HCT116 (cell line): ENCODE measurements at regions not wholly inside any gene's neighbourhood (a gene's known extent, or its start where the extent isn't known, plus 50 kb on each side); places are given as distances from the start of the nearest gene placed in this dataset.

ENCODE experiments used
- ATAC-seq: fragments of 200-7000 bp; cut with Tn5 transposase; 2 replicates; pipeline ENCODE4 v1.9.1; 2020; ENCODE audit warnings: mild to moderate bottlenecking, moderate library complexity
- BruUV-seq: library from RNA; stranded (reverse); fragments of 400-500 nt; replicated peaks from 2 replicates; lab custom pipeline; 2021; lab: Mats Ljungman, UMichigan
- CTCF ChIA-PET: fragments of 300-600 bp; sonication (Branson Sonifier 250); formaldehyde crosslinking; loops from one replicate; lab custom pipeline; 2021; ENCODE audit warnings: antibody characterized with exemption; lab: Charles Lee
- POLR2A ChIA-PET: fragments of 300-600, 350-600 bp; sonication (Branson Sonifier 250); formaldehyde crosslinking; loops from one replicate; lab custom pipeline; 2021; ENCODE audit warnings: antibody characterized with exemption; lab: Charles Lee
- RAD21 ChIA-PET, 2 experiments: fragments of 300-600 bp; sonication (Branson Sonifier 250); formaldehyde crosslinking; loops; one replicate each; lab custom pipeline; 2023; ENCODE audit warnings: low total read pairs in 2 of 2; ENCODE audit not compliant: uncharacterized antibody in 2 of 2, unreplicated experiment in 2 of 2, low non-redundant PET in 1 of 2; lab: Charles Lee
- DNase-seq: peaks from one replicate; pipeline ENCODE4 v3.0.0-alpha.2; 2010; ENCODE audit warnings: low read depth, low spot score
- H2AFZ ChIP-seq: fragments of 200-600 bp; shearing (Covaris generic), sonication (generic); 2 replicates; pipeline ENCODE4 v1.6.1; 2017; ENCODE audit warnings: low read depth, mixed run types, mixed read lengths, antibody characterized with exemption, low read length; ENCODE audit not compliant: poor library complexity, severe bottlenecking
- H3K27ac ChIP-seq: 2 replicates; pipeline ENCODE4 v1.5.1; 2012; ENCODE audit warnings: low read depth, low read length
- H3K27me3 ChIP-seq: fragments of 200-600 bp; sonication (generic); 2 replicates; pipeline ENCODE4 v1.6.1; 2016; ENCODE audit warnings: mixed run types, low read length, mixed read lengths; ENCODE audit not compliant: insufficient read depth
- H3K36me3 ChIP-seq, 2 experiments: fragments of 200-500 bp in 1 of 2; fragments of 200-600 bp in 1 of 2; sonication (Bioruptor generic) in 1 of 2; sonication (generic) in 1 of 2; 2 replicates each; pipeline versions ENCODE4 v1.5.1 to v1.6.1; 2014 to 2016; ENCODE audit warnings: low read length in 2 of 2, inconsistent platforms in 1 of 2, mixed read lengths in 1 of 2, mixed run types in 1 of 2; ENCODE audit not compliant: insufficient read depth in 2 of 2, control insufficient read depth in 1 of 2
- H3K4me1 ChIP-seq, 2 experiments: fragments of 200-600 bp in 1 of 2; sonication (generic) in 1 of 2; 2 replicates each; pipeline versions ENCODE4 v1.5.1 to v1.6.1; 2012 to 2017; ENCODE audit warnings: low read length in 2 of 2, inconsistent platforms in 1 of 2, mild to moderate bottlenecking in 1 of 2, mixed read lengths in 1 of 2, mixed run types in 1 of 2, moderate library complexity in 1 of 2; ENCODE audit not compliant: insufficient read depth in 2 of 2, control insufficient read depth in 1 of 2
- H3K4me2 ChIP-seq: fragments of 200-600 bp; sonication (generic); 2 replicates; pipeline ENCODE4 v1.6.1; 2017; ENCODE audit warnings: mixed run types, low read length, mixed read lengths
- H3K4me3 ChIP-seq, 2 experiments: fragments of 200-600 bp in 1 of 2; sonication (generic) in 1 of 2; replicated peaks in 1 of 2; 2 replicates each; pipeline ENCODE4 v1.5.1; 2011 to 2016; ENCODE audit warnings: low read length in 2 of 2, control low read depth in 1 of 2, low read depth in 1 of 2, mild to moderate bottlenecking in 1 of 2, mixed read lengths in 1 of 2, mixed run types in 1 of 2
- H3K79me2 ChIP-seq: fragments of 200-600 bp; sonication (generic); 2 replicates; pipeline ENCODE4 v1.6.1; 2017; ENCODE audit warnings: mild to moderate bottlenecking, mixed run types, low read length, moderate library complexity, mixed read lengths; ENCODE audit not compliant: insufficient read depth
- H3K9ac ChIP-seq: fragments of 200-600 bp; sonication (generic); 2 replicates; pipeline ENCODE4 v1.6.1; 2016; ENCODE audit warnings: low read length, mixed read lengths
- H3K9me2 ChIP-seq: fragments of 200-600 bp; sonication (generic), shearing (Covaris generic); 2 replicates; pipeline ENCODE4 v1.6.1; 2017; ENCODE audit warnings: mixed run types, mild to moderate bottlenecking, moderate library complexity; ENCODE audit not compliant: insufficient read depth
- H3K9me3 ChIP-seq, 2 experiments: fragments of 200-500 bp in 1 of 2; fragments of 200-600 bp in 1 of 2; sonication (Bioruptor generic) in 1 of 2; sonication (generic) in 1 of 2; 2 replicates each; pipeline ENCODE4 v1.6.1; 2014 to 2017; ENCODE audit warnings: low read length in 2 of 2, mixed read lengths in 2 of 2, inconsistent platforms in 1 of 2, low read depth in 1 of 2, mild to moderate bottlenecking in 1 of 2, mixed run types in 1 of 2, moderate library complexity in 1 of 2; ENCODE audit not compliant: control insufficient read depth in 1 of 2, insufficient read depth in 1 of 2
- H4K20me1 ChIP-seq: fragments of 200-600 bp; sonication (generic), shearing (Covaris generic); 2 replicates; pipeline ENCODE4 v1.6.1; 2017; ENCODE audit warnings: mixed run types, mild to moderate bottlenecking, moderate library complexity; ENCODE audit not compliant: insufficient read depth
- CBX3 ChIP-seq: IDR thresholded peaks from 2 replicates; pipeline ENCODE4 v1.6.1; 2012; ENCODE audit warnings: low read depth
- CEBPB ChIP-seq: IDR thresholded peaks from 2 replicates; pipeline ENCODE4 v1.6.1; 2012; ENCODE audit warnings: low read depth
- EGR1 ChIP-seq: IDR thresholded peaks from 2 replicates; pipeline ENCODE4 v1.6.1; 2012; ENCODE audit warnings: low read depth
- ELF1 ChIP-seq: IDR thresholded peaks from 2 replicates; pipeline ENCODE4 v1.6.1; 2012; ENCODE audit warnings: low read depth, borderline replicate concordance
- JUND ChIP-seq: IDR thresholded peaks from 2 replicates; pipeline ENCODE4 v1.6.1; 2012
- POLR2A ChIP-seq: IDR thresholded peaks from 2 replicates; pipeline ENCODE4 v1.7.0; 2011; ENCODE audit warnings: borderline replicate concordance; ENCODE audit not compliant: insufficient read depth, insufficient read length; ENCODE audit errors: extremely low read depth
- POLR2AphosphoS5 ChIP-seq: IDR thresholded peaks from 2 replicates; pipeline ENCODE4 v1.6.1; 2011; ENCODE audit warnings: mild to moderate bottlenecking, low read depth, low read length, moderate library complexity
- RAD21 ChIP-seq: IDR thresholded peaks from 2 replicates; pipeline ENCODE4 v1.6.1; 2012; ENCODE audit warnings: low read depth, mild to moderate bottlenecking
- SRF ChIP-seq: IDR thresholded peaks from 2 replicates; pipeline ENCODE4 v1.6.1; 2012; ENCODE audit warnings: low read depth
- TCF7L2 ChIP-seq: IDR thresholded peaks from 2 replicates; pipeline ENCODE4 v1.7.0; 2011; ENCODE audit warnings: borderline replicate concordance, inconsistent platforms; ENCODE audit not compliant: insufficient read depth, insufficient read length; ENCODE audit errors: extremely low read depth
- ZNF274 ChIP-seq: fragments of 200-500 bp; sonication (Bioruptor generic); IDR thresholded peaks from 2 replicates; pipeline ENCODE4 v1.6.1; 2014; ENCODE audit warnings: mild to moderate bottlenecking, low read depth, low read length, inconsistent platforms
- intact Hi-C: fragments of 100-400 bp; cut with micrococcal nuclease; formaldehyde crosslinking; loops from 2 replicates; pipeline ENCODE4 v1.10.0; 2022
- TF ChIP-seq, protein P1 (sequence below): IDR thresholded peaks from 2 replicates; pipeline ENCODE4 v1.6.1; 2012; ENCODE audit warnings: low read depth
- TF ChIP-seq, protein P2 (sequence below): IDR thresholded peaks from 2 replicates; pipeline ENCODE4 v1.6.1; 2011; ENCODE audit warnings: mild to moderate bottlenecking, low read length, moderate library complexity; ENCODE audit not compliant: insufficient replicate concordance; ENCODE audit errors: extremely low read depth
- TF ChIP-seq, protein P3 (sequence below), 3 experiments: fragments of 200-600 bp in 1 of 3; sonication (generic) in 1 of 3; IDR thresholded peaks in 2 of 3; conservative IDR thresholded peaks in 1 of 3; 2 replicates each; pipeline ENCODE4 v1.5.1; 2012 to 2017; ENCODE audit warnings: low read depth in 2 of 3, low read length in 2 of 3, antibody characterized with exemption in 1 of 3, borderline replicate concordance in 1 of 3, control low read depth in 1 of 3, mild to moderate bottlenecking in 1 of 3, mixed read lengths in 1 of 3, mixed run types in 1 of 3, moderate library complexity in 1 of 3; ENCODE audit not compliant: insufficient read depth in 1 of 3
- TF ChIP-seq, protein P4 (sequence below): IDR thresholded peaks from 2 replicates; pipeline ENCODE4 v1.6.1; 2012

- Histone ChIP-seq H3K4me3 (no peak overlapping the region), H3K9me3 (no peaks in the 10 kb centered on the region; a peak in 1 of 4 replicates), H4K20me1 (no peaks in the 10 kb centered on the region), H3K9me2 (no peaks in the 10 kb centered on the region), H3K36me3 (no peaks in the 10 kb centered on the region), H3K79me2 (no peaks in the 10 kb centered on the region), H3K4me1 (no peaks in the 10 kb centered on the region), H3K4me2 (no peak overlapping the region), H3K27me3 (no peaks in the 10 kb centered on the region), H3K27ac (no peak overlapping the region), H3K9ac (no peak overlapping the region), H2AFZ (no peak overlapping the region)
- DNase-seq (no peak), ATAC-seq (no peak)
- TF ChIP-seq TCF7L2 (no peak), RAD21 (no peak), SRF (no peak), JUND (no peak), POLR2AphosphoS5 (no peak), EGR1 (no peak), CEBPB (no peak), ZNF274 (no peak), ELF1 (no peak), POLR2A (no peak), CBX3 (no peak)
- TF ChIP-seq, protein P1, sequence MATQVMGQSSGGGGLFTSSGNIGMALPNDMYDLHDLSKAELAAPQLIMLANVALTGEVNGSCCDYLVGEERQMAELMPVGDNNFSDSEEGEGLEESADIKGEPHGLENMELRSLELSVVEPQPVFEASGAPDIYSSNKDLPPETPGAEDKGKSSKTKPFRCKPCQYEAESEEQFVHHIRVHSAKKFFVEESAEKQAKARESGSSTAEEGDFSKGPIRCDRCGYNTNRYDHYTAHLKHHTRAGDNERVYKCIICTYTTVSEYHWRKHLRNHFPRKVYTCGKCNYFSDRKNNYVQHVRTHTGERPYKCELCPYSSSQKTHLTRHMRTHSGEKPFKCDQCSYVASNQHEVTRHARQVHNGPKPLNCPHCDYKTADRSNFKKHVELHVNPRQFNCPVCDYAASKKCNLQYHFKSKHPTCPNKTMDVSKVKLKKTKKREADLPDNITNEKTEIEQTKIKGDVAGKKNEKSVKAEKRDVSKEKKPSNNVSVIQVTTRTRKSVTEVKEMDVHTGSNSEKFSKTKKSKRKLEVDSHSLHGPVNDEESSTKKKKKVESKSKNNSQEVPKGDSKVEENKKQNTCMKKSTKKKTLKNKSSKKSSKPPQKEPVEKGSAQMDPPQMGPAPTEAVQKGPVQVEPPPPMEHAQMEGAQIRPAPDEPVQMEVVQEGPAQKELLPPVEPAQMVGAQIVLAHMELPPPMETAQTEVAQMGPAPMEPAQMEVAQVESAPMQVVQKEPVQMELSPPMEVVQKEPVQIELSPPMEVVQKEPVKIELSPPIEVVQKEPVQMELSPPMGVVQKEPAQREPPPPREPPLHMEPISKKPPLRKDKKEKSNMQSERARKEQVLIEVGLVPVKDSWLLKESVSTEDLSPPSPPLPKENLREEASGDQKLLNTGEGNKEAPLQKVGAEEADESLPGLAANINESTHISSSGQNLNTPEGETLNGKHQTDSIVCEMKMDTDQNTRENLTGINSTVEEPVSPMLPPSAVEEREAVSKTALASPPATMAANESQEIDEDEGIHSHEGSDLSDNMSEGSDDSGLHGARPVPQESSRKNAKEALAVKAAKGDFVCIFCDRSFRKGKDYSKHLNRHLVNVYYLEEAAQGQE: no peak
- TF ChIP-seq, protein P2, sequence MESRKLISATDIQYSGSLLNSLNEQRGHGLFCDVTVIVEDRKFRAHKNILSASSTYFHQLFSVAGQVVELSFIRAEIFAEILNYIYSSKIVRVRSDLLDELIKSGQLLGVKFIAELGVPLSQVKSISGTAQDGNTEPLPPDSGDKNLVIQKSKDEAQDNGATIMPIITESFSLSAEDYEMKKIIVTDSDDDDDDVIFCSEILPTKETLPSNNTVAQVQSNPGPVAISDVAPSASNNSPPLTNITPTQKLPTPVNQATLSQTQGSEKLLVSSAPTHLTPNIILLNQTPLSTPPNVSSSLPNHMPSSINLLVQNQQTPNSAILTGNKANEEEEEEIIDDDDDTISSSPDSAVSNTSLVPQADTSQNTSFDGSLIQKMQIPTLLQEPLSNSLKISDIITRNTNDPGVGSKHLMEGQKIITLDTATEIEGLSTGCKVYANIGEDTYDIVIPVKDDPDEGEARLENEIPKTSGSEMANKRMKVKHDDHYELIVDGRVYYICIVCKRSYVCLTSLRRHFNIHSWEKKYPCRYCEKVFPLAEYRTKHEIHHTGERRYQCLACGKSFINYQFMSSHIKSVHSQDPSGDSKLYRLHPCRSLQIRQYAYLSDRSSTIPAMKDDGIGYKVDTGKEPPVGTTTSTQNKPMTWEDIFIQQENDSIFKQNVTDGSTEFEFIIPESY: no peak
- TF ChIP-seq, protein P3, sequence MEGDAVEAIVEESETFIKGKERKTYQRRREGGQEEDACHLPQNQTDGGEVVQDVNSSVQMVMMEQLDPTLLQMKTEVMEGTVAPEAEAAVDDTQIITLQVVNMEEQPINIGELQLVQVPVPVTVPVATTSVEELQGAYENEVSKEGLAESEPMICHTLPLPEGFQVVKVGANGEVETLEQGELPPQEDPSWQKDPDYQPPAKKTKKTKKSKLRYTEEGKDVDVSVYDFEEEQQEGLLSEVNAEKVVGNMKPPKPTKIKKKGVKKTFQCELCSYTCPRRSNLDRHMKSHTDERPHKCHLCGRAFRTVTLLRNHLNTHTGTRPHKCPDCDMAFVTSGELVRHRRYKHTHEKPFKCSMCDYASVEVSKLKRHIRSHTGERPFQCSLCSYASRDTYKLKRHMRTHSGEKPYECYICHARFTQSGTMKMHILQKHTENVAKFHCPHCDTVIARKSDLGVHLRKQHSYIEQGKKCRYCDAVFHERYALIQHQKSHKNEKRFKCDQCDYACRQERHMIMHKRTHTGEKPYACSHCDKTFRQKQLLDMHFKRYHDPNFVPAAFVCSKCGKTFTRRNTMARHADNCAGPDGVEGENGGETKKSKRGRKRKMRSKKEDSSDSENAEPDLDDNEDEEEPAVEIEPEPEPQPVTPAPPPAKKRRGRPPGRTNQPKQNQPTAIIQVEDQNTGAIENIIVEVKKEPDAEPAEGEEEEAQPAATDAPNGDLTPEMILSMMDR (IDR thresholded peaks at IDR 0.05 in 2 of 3, conservative IDR thresholded peaks at IDR 0.05 in 1 of 3; ENCODE audit: borderline replicate concordance in 1 of 3, insufficient read depth in 1 of 3, low read depth in 2 of 3, low read length in 2 of 3): no peak
- TF ChIP-seq, protein P4, sequence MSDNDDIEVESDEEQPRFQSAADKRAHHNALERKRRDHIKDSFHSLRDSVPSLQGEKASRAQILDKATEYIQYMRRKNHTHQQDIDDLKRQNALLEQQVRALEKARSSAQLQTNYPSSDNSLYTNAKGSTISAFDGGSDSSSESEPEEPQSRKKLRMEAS: no peak
- ChIA-PET POLR2A (no interaction called here), CTCF (no interaction called here), RAD21 (no interaction called here)
- no TSS peak for BruUV-seq
- intact Hi-C loops: no loop called here
Observed at GRCh38 chr9:81145331-81145963, 543.9 kb downstream of the TLE1 start.
